SU-DHL-6 (cell line): ENCODE measurements at regions not wholly inside any gene's neighbourhood (a gene's known extent, or its start where the extent isn't known, plus 50 kb on each side); places are given as distances from the start of the nearest gene placed in this dataset.

ENCODE experiments used
- EZH2phosphoT487 ChIP-seq: fragments of 200-600 bp; sonication (generic), shearing (Covaris generic); conservative IDR thresholded peaks from 2 replicates; pipeline ENCODE4 v1.6.1; 2018; ENCODE audit warnings: mild to moderate bottlenecking, antibody characterized with exemption, low read length, moderate library complexity, mixed read lengths
- TF ChIP-seq, protein P1 (sequence below): fragments of 200-600 bp; sonication (generic); IDR thresholded peaks from one replicate; pipeline ENCODE4 v1.5.1; 2017; ENCODE audit warnings: antibody characterized with exemption, mild to moderate bottlenecking, low read length, moderate library complexity; ENCODE audit not compliant: insufficient read depth, poor library complexity, severe bottlenecking

GRCh38 chr2:163888591-163888990 is 152.8 kb upstream of the FIGN start:
- TF ChIP-seq, protein P1, sequence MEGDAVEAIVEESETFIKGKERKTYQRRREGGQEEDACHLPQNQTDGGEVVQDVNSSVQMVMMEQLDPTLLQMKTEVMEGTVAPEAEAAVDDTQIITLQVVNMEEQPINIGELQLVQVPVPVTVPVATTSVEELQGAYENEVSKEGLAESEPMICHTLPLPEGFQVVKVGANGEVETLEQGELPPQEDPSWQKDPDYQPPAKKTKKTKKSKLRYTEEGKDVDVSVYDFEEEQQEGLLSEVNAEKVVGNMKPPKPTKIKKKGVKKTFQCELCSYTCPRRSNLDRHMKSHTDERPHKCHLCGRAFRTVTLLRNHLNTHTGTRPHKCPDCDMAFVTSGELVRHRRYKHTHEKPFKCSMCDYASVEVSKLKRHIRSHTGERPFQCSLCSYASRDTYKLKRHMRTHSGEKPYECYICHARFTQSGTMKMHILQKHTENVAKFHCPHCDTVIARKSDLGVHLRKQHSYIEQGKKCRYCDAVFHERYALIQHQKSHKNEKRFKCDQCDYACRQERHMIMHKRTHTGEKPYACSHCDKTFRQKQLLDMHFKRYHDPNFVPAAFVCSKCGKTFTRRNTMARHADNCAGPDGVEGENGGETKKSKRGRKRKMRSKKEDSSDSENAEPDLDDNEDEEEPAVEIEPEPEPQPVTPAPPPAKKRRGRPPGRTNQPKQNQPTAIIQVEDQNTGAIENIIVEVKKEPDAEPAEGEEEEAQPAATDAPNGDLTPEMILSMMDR = no peak
- no peak for TF ChIP-seq EZH2phosphoT487
